ENCODE measurements at regions not wholly inside any gene's neighbourhood (a gene's known extent, or its start where the extent isn't known, plus 50 kb on each side); places are given as distances from the start of the nearest gene placed in this dataset.

GRCh38 chr3:18885612-18886011, 262.7 kb upstream of the KCNH8 start:
- Histone ChIP-seq H3K27ac (no peak overlapping the region), H3K9me3 (no peaks in the 10 kb centered on the region), H3K36me3 (no peaks in the 10 kb centered on the region), H3K4me1 (no peaks in the 10 kb centered on the region), H3K27me3 (no peaks in the 10 kb centered on the region), H3K4me3 (no peak overlapping the region)
- DNase-seq (ENCODE audit: low spot score in 2 of 2) = no peak
- TF ChIP-seq CTCF (IDR thresholded peaks at IDR 0.05) = no peak
- no peak for TF ChIP-seq POLR2A (IDR thresholded peaks at IDR 0.05)
- no peak for TF ChIP-seq EP300 (IDR thresholded peaks at IDR 0.05)
- WGBS, 2 donors = 82 to 86% methylated on average over 6 of the region's 6 CpGs

- WGBS, 2 donors = 33 to 45% methylated on average over 2 of the region's 2 CpGs
- Histone ChIP-seq H3K4me1 (no peaks in the 10 kb centered on the region), H3K9me3 (no peaks in the 10 kb centered on the region), H3K4me3 (no peak overlapping the region), H3K27ac (no peak overlapping the region), H3K36me3 (no peaks in the 10 kb centered on the region), H3K27me3 (no peaks in the 10 kb centered on the region)
- DNase-seq (ENCODE audit: low spot score in 2 of 2) = no peak
- TF ChIP-seq EP300 (IDR thresholded peaks at IDR 0.05) = no peak
- no peak for TF ChIP-seq POLR2A (IDR thresholded peaks at IDR 0.05)
- no peak for TF ChIP-seq CTCF (IDR thresholded peaks at IDR 0.05)
Measured at GRCh38 chr3:18883571-18883970, 264.7 kb upstream of the KCNH8 start.

- no peak for TF ChIP-seq POLR2A (IDR thresholded peaks at IDR 0.05)
- TF ChIP-seq CTCF (IDR thresholded peaks at IDR 0.05) = no peak
- TF ChIP-seq EP300 (IDR thresholded peaks at IDR 0.05) = no peak
- DNase-seq (ENCODE audit: low spot score in 2 of 2) = no peak
- WGBS, 2 donors = 94 to 100% methylated on average over 1 of the region's 1 CpG
Measured at GRCh38 chr3:18880691-18881090, 267.6 kb upstream of the KCNH8 start.

GRCh38 chr3:18872466-18872865, 275.8 kb upstream of the KCNH8 start:
- 83 to 97% methylated on average over 1 of the region's 1 CpG for WGBS, 2 donors
- TF ChIP-seq CTCF (IDR thresholded peaks at IDR 0.05) (no peak), EP300 (IDR thresholded peaks at IDR 0.05) (no peak), POLR2A (IDR thresholded peaks at IDR 0.05) (no peak)
- no peaks in the 10 kb centered on the region for H3K9me3 ChIP-seq

More at GRCh38 chr3:18880691-18881090, 267.6 kb upstream of the KCNH8 start:
- Histone ChIP-seq H3K4me1 (no peaks in the 10 kb centered on the region), H3K27ac (no peak overlapping the region), H3K36me3 (no peaks in the 10 kb centered on the region), H3K9me3 (no peaks in the 10 kb centered on the region), H3K4me3 (no peak overlapping the region), H3K27me3 (no peaks in the 10 kb centered on the region)

GRCh38 chr3:18870642-18871041, 277.7 kb upstream of the KCNH8 start:
- Histone ChIP-seq H3K27ac (no peak overlapping the region), H3K27me3 (no peaks in the 10 kb centered on the region), H3K4me1 (no peaks in the 10 kb centered on the region), H3K36me3 (no peaks in the 10 kb centered on the region), H3K9me3 (no peaks in the 10 kb centered on the region), H3K4me3 (no peak overlapping the region)
- no peak for DNase-seq (ENCODE audit: low spot score in 2 of 2)
- 83 to 90% methylated on average over 2 of the region's 2 CpGs for WGBS, 2 donors
- no peak for TF ChIP-seq EP300 (IDR thresholded peaks at IDR 0.05)
- no peak for TF ChIP-seq POLR2A (IDR thresholded peaks at IDR 0.05)
- TF ChIP-seq CTCF (IDR thresholded peaks at IDR 0.05) = no peak

More at GRCh38 chr3:18872466-18872865, 275.8 kb upstream of the KCNH8 start:
- DNase-seq (ENCODE audit: low spot score in 2 of 2) = no peak
- Histone ChIP-seq H3K36me3 (no peaks in the 10 kb centered on the region), H3K4me3 (no peak overlapping the region), H3K27ac (no peak overlapping the region), H3K27me3 (no peaks in the 10 kb centered on the region), H3K4me1 (no peaks in the 10 kb centered on the region)
